K562 (cell line): ENCODE measurements at regions not wholly inside any gene's neighbourhood (a gene's known extent, or its start where the extent isn't known, plus 50 kb on each side); places are given as distances from the start of the nearest gene placed in this dataset.

Experiments
- CHAMP1 ChIP-seq: fragments of 450-650 bp; IDR thresholded peaks from 2 replicates; pipeline ENCODE4 v1.6.1; 2016; ENCODE audit warnings: mild to moderate bottlenecking
- CTCF ChIP-seq, 3 experiments: IDR thresholded peaks in 2 of 3; conservative IDR thresholded peaks in 1 of 3; 2 replicates each; pipeline ENCODE4 v1.5.1; 2011 to 2012; ENCODE audit warnings: low read length in 3 of 3, mild to moderate bottlenecking in 3 of 3, control low read depth in 2 of 3, improper control_type of control experiment in 1 of 3, inconsistent platforms in 1 of 3, low read depth in 1 of 3, mixed read lengths in 1 of 3, moderate library complexity in 1 of 3; ENCODE audit not compliant: insufficient read depth in 2 of 3
- FOS ChIP-seq: IDR thresholded peaks from 3 replicates; pipeline ENCODE4 v1.6.1; 2011; ENCODE audit not compliant: insufficient read length; ENCODE audit errors: extremely low read depth
- FOXA1 ChIP-seq: fragments of 450-650 bp; IDR thresholded peaks from 2 replicates; pipeline ENCODE4 v1.6.1; 2016; ENCODE audit warnings: mild to moderate bottlenecking, borderline replicate concordance
- FOXK2 ChIP-seq, 2 experiments: fragments of 450-650 bp; IDR thresholded peaks in 1 of 2; conservative IDR thresholded peaks in 1 of 2; 2 replicates each; pipeline ENCODE4 v1.6.1; 2016; ENCODE audit warnings: low read depth in 2 of 2, mild to moderate bottlenecking in 1 of 2
- HEY1 ChIP-seq: fragments of 250-450 bp; sonication (Bioruptor Pico); IDR thresholded peaks from 2 replicates; pipeline ENCODE4 v1.5.0; 2020; ENCODE audit warnings: mild to moderate bottlenecking, moderate library complexity, borderline replicate concordance
- KAT7 ChIP-seq: sonication (generic); formaldehyde crosslinking; IDR thresholded peaks from 2 replicates; pipeline ENCODE4 v1.8.0; 2022; ENCODE audit warnings: missing genetic modification reagents, mild to moderate bottlenecking, borderline replicate concordance
- SMARCE1 ChIP-seq: fragments of 450-650 bp; IDR thresholded peaks from 2 replicates; pipeline ENCODE4 v1.7.1; 2016; ENCODE audit warnings: mild to moderate bottlenecking
- SMC3 ChIP-seq: conservative IDR thresholded peaks from 2 replicates; pipeline ENCODE4 v1.6.1; 2011; ENCODE audit warnings: low read depth, low read length, improper control_type of control experiment; ENCODE audit not compliant: insufficient read depth
- SP2 ChIP-seq: IDR thresholded peaks from 2 replicates; pipeline ENCODE4 v1.6.1; 2011; ENCODE audit warnings: mild to moderate bottlenecking, low read depth, low read length, moderate library complexity; ENCODE audit not compliant: poor library complexity, severe bottlenecking; ENCODE audit errors: extremely low read depth
- USF2 ChIP-seq: sonication (generic); formaldehyde crosslinking; IDR thresholded peaks from 2 replicates; pipeline ENCODE4 v1.5.0; 2020; ENCODE audit warnings: missing genetic modification reagents
- ZNF140 ChIP-seq: fragments of 250-450 bp; sonication (Bioruptor Pico); IDR thresholded peaks from 2 replicates; pipeline ENCODE4 v1.8.0; 2021; ENCODE audit warnings: moderate library complexity, mild to moderate bottlenecking, inconsistent platforms
- ZNF224 ChIP-seq: sonication (generic); formaldehyde crosslinking; IDR thresholded peaks from 2 replicates; pipeline ENCODE4 v1.8.0; 2022; ENCODE audit warnings: mild to moderate bottlenecking, missing genetic modification reagents
- ZNF274 ChIP-seq: IDR thresholded peaks from 2 replicates; pipeline ENCODE4 v1.6.1; 2011; ENCODE audit warnings: low read depth, mild to moderate bottlenecking, low read length, moderate library complexity, borderline replicate concordance

- no peak for TF ChIP-seq ZNF274
- no peak for TF ChIP-seq USF2 (CRISPR knock-in tag)
- TF ChIP-seq HEY1: no peak
- no peak for TF ChIP-seq ZNF224 (CRISPR knock-in tag)
- no peak for TF ChIP-seq CTCF (IDR thresholded peaks at IDR 0.05 in 2 of 3, conservative IDR thresholded peaks at IDR 0.05 in 1 of 3; ENCODE audit: insufficient read depth in 2 of 3, low read depth in 1 of 3, low read length in 3 of 3)
- no peak for TF ChIP-seq FOS
- no peak for TF ChIP-seq FOXA1
- no peak for TF ChIP-seq SMARCE1
- no peak for TF ChIP-seq FOXK2 (conservative IDR thresholded peaks at IDR 0.05 in 1 of 2, IDR thresholded peaks at IDR 0.05 in 1 of 2; ENCODE audit: low read depth in 2 of 2)
- no peak for TF ChIP-seq SMC3
- no peak for TF ChIP-seq SP2
- TF ChIP-seq CHAMP1: no peak
- no peak for TF ChIP-seq ZNF140
- TF ChIP-seq KAT7 (CRISPR knock-in tag): no peak
Measured at GRCh38 chr16:52022177-52022576, 524.8 kb downstream of the TOX3 start.
